Left cardiac atrium (tissue), 4 donors: ENCODE measurements at regions not wholly inside any gene's neighbourhood (a gene's known extent, or its start where the extent isn't known, plus 50 kb on each side); places are given as distances from the start of the nearest gene placed in this dataset.
A peak's percentile ranks its signal among the peaks of the same experiment; 100 is the strongest.
"Not testable (repeated sequence)": the region's sequence is repeated elsewhere in the genome, so short reads cannot be mapped to it uniquely, and the experiment has no call there.

Experiments
- ATAC-seq, 2 donors: fragments of 200-7000 bp; cut with Tn5 transposase; one replicate each; pipeline ENCODE4 v1.9.1; 2020; ENCODE audit warnings: mild to moderate bottlenecking in 2 of 2, moderate library complexity in 2 of 2
- DNase-seq: peaks from one replicate; pipeline ENCODE4 v3.0.0-alpha.2; 2020
- intact Hi-C, 2 donors: fragments of 100-400 bp; cut with DNase I; formaldehyde crosslinking; loops; one replicate each; pipeline versions ENCODE4 v1.14.1 to v1.15.1; 2022 to 2023
- donor health status: DM: no; HTN: yes; CAD: no.
- donor health status: DM: no; HTN: yes; CAD: no; lungs with severe emphysema.
- donor health status: DM: yes; HTN: yes; CAD: no.
- donor health status: Dilated cardiomyopathy.

- DNase-seq (peak; percentile 90), ATAC-seq (peak; percentile 92 to 96)
- intact Hi-C loops: loop anchor here (5.0 to 10.0 kb wide), 3 partner anchors 135 to 555 kb away; no protein-coding TSS in a partner anchor
Observed at GRCh38 chr13:50529154-50529882, 314.2 kb downstream of the DLEU7 start.

GRCh38 chr13:50531917-50532899 lies 311.3 kb downstream of the DLEU7 start:
- intact Hi-C loops: loop anchor here in 1 of 2 donors (2.0 to 5.0 kb wide), 3 partner anchors 401 to 555 kb away; no protein-coding TSS in a partner anchor
- DNase-seq (no peak), ATAC-seq (no peak)

- ATAC-seq (no peak), DNase-seq (no peak)
- intact Hi-C loops: no loop called here
Observed at GRCh38 chr13:50535050-50535449, 308.4 kb downstream of the DLEU7 start.

- DNase-seq (no peak), ATAC-seq (no peak)
- intact Hi-C loops: no loop called here
Observed at GRCh38 chr13:50537029-50537428, 306.5 kb downstream of the DLEU7 start.

GRCh38 chr13:50539791-50540530 lies 303.5 kb downstream of the DLEU7 start:
- ATAC-seq: no peak
- no peak for DNase-seq
- intact Hi-C loops: no loop called here

- ATAC-seq (no peak), DNase-seq (no peak)
- intact Hi-C loops: no loop called here
Observed at GRCh38 chr13:50543141-50543540, 300.4 kb downstream of the DLEU7 start.

- DNase-seq (peak; percentile 25), ATAC-seq (peak; percentile 63 to 71)
- intact Hi-C loops: no loop called here
Observed at GRCh38 chr13:50543782-50544181, 299.7 kb downstream of the DLEU7 start.

- intact Hi-C loops: no loop called here
- DNase-seq: no peak
- no peak for ATAC-seq
Observed at GRCh38 chr13:50544211-50544610, 299.3 kb downstream of the DLEU7 start.

- intact Hi-C loops, DNase-seq, ATAC-seq: not testable (repeated sequence)
Observed at GRCh38 chr13:50547175-50547574, 296.3 kb downstream of the DLEU7 start.

- ATAC-seq (no peak), DNase-seq (no peak)
- intact Hi-C loops: no loop called here
Observed at GRCh38 chr13:50548586-50548985, 294.9 kb downstream of the DLEU7 start.

- ATAC-seq (peak in 1 of 2 donors; percentile 82), DNase-seq (no peak)
- intact Hi-C loops: no loop called here
Observed at GRCh38 chr13:50549221-50549942, 294.1 kb downstream of the DLEU7 start.

GRCh38 chr13:50550151-50550550 lies 293.3 kb downstream of the DLEU7 start:
- DNase-seq (no peak), ATAC-seq (no peak)
- intact Hi-C loops: no loop called here

GRCh38 chr13:50552424-50552966 lies 291.0 kb downstream of the DLEU7 start:
- ATAC-seq: no peak
- intact Hi-C loops: no loop called here
- DNase-seq: no peak

GRCh38 chr13:50561739-50562138 lies 281.8 kb downstream of the DLEU7 start:
- DNase-seq (no peak), ATAC-seq (no peak)
- intact Hi-C loops: no loop called here

- DNase-seq: no peak
- ATAC-seq: no peak
- intact Hi-C loops: no loop called here
Observed at GRCh38 chr13:50566646-50567045, 276.8 kb downstream of the DLEU7 start.

- DNase-seq (no peak), ATAC-seq (peak in 1 of 2 donors; percentile 23)
- intact Hi-C loops: no loop called here
Observed at GRCh38 chr13:50572129-50572528, 271.4 kb downstream of the DLEU7 start.

GRCh38 chr13:50573066-50573465 lies 270.4 kb downstream of the DLEU7 start:
- DNase-seq (no peak), ATAC-seq (peak in 1 of 2 donors; percentile 17)
- intact Hi-C loops: no loop called here

GRCh38 chr13:50574731-50575130 lies 268.8 kb downstream of the DLEU7 start:
- intact Hi-C loops: no loop called here
- DNase-seq (no peak), ATAC-seq (peak in 1 of 2 donors; percentile 62)
